GM23338 (cell line): ENCODE measurements at regions not wholly inside any gene's neighbourhood (a gene's known extent, or its start where the extent isn't known, plus 50 kb on each side); places are given as distances from the start of the nearest gene placed in this dataset.

Source experiments
- ATAC-seq: fragments of 200-7000 bp; cut with Tn5 transposase; 3 replicates; pipeline ENCODE4 v1.9.1; 2020
- DNase-seq: peaks from one replicate; pipeline ENCODE4 v3.0.0-alpha.2; 2015; ENCODE audit warnings: low spot score
- H2AFZ ChIP-seq: fragments of 200-600 bp; sonication (generic); 2 replicates; pipeline ENCODE4 v1.8.0; 2016; ENCODE audit warnings: antibody characterized with exemption, mild to moderate bottlenecking, moderate library complexity
- H3F3A ChIP-seq: fragments of 200-600 bp; sonication (generic); replicated peaks from 2 replicates; pipeline ENCODE4 v1.8.0; 2017; ENCODE audit warnings: antibody characterized with exemption, mixed run types, low read depth
- H3K27ac ChIP-seq: fragments of 200-600 bp; sonication (generic); 2 replicates; pipeline ENCODE4 v1.6.1; 2016; ENCODE audit warnings: low read depth
- H3K27me3 ChIP-seq: fragments of 200-600 bp; sonication (generic); 2 replicates; pipeline ENCODE4 v1.8.0; 2016; ENCODE audit warnings: mild to moderate bottlenecking, mixed run types, moderate library complexity; ENCODE audit not compliant: insufficient read depth
- H3K36me3 ChIP-seq: fragments of 200-600 bp; sonication (generic); 2 replicates; pipeline ENCODE4 v1.8.0; 2016; ENCODE audit warnings: mild to moderate bottlenecking; ENCODE audit not compliant: insufficient read depth
- H3K4me1 ChIP-seq: fragments of 200-600 bp; sonication (generic); 2 replicates; pipeline ENCODE4 v1.8.0; 2016; ENCODE audit warnings: mild to moderate bottlenecking, moderate library complexity; ENCODE audit not compliant: insufficient read depth
- H3K4me2 ChIP-seq: fragments of 200-600 bp; sonication (generic); 2 replicates; pipeline ENCODE4 v1.7.1; 2017; ENCODE audit warnings: mixed run types
- H3K4me3 ChIP-seq: fragments of 200-600 bp; sonication (generic); 2 replicates; pipeline ENCODE4 v1.6.1; 2016; ENCODE audit warnings: mixed run types
- H3K79me2 ChIP-seq: fragments of 200-600 bp; sonication (generic); replicated peaks from 2 replicates; pipeline ENCODE4 v1.8.0; 2017; ENCODE audit warnings: mild to moderate bottlenecking; ENCODE audit not compliant: insufficient read depth
- H3K9me2 ChIP-seq: fragments of 200-600 bp; sonication (generic); 2 replicates; pipeline ENCODE4 v1.8.0; 2017; ENCODE audit not compliant: insufficient read depth
- H4K20me1 ChIP-seq: fragments of 200-600 bp; sonication (generic); replicated peaks from 2 replicates; pipeline ENCODE4 v1.8.0; 2017; ENCODE audit warnings: mild to moderate bottlenecking; ENCODE audit not compliant: insufficient read depth
- H3K27ac Mint-ChIP-seq: 2 replicates; pipeline ENCODE4 v1.8.0; 2020; ENCODE audit warnings: inconsistent platforms, mild to moderate bottlenecking, moderate library complexity, mixed read lengths
- H3K27me3 Mint-ChIP-seq: 3 replicates; pipeline ENCODE4 v1.8.0; 2022; ENCODE audit warnings: low read depth, mild to moderate bottlenecking, moderate library complexity, mixed read lengths, inconsistent platforms; ENCODE audit not compliant: insufficient read depth, poor library complexity
- H3K36me3 Mint-ChIP-seq: 3 replicates; pipeline ENCODE4 v1.8.0; 2021; ENCODE audit warnings: low read depth, mild to moderate bottlenecking, inconsistent platforms, moderate library complexity, mixed read lengths
- H3K4me1 Mint-ChIP-seq: 3 replicates; pipeline ENCODE4 v1.8.0; 2020; ENCODE audit warnings: mild to moderate bottlenecking, inconsistent platforms, mixed read lengths
- H3K4me3 Mint-ChIP-seq: 3 replicates; pipeline ENCODE4 v1.8.0; 2021; ENCODE audit warnings: moderate library complexity, mild to moderate bottlenecking, inconsistent platforms, mixed read lengths
- H3K9me3 Mint-ChIP-seq: 3 replicates; pipeline ENCODE4 v1.8.0; 2020; ENCODE audit warnings: moderate library complexity, mild to moderate bottlenecking, inconsistent platforms, mixed read lengths
- CREB1 ChIP-seq: fragments of 250-450 bp; sonication (Bioruptor Pico); IDR thresholded peaks from 2 replicates; pipeline ENCODE4 v1.5.0; 2020; ENCODE audit warnings: low read depth, mild to moderate bottlenecking, moderate library complexity
- ETS1 ChIP-seq: IDR thresholded peaks from 2 replicates; pipeline ENCODE4 v1.6.1; 2016; ENCODE audit warnings: antibody characterized with exemption
- EZH2 ChIP-seq: fragments of 200-600 bp; sonication (generic); IDR thresholded peaks from one replicate; pipeline ENCODE4 v1.8.0; 2017; ENCODE audit warnings: antibody characterized with exemption, mild to moderate bottlenecking, low read depth; ENCODE audit not compliant: unreplicated experiment
- EZH2phosphoT487 ChIP-seq: fragments of 200-600 bp; sonication (generic); IDR thresholded peaks from one replicate; pipeline ENCODE4 v1.8.1; 2018; ENCODE audit warnings: antibody characterized with exemption; ENCODE audit not compliant: unreplicated experiment
- JUNB ChIP-seq: IDR thresholded peaks from one replicate; pipeline ENCODE4 v1.6.1; 2016; ENCODE audit warnings: antibody characterized with exemption; ENCODE audit not compliant: unreplicated experiment
- NANOG ChIP-seq: IDR thresholded peaks from 2 replicates; pipeline ENCODE4 v1.6.1; 2016; ENCODE audit warnings: antibody characterized with exemption, borderline replicate concordance
- POLR2AphosphoS5 ChIP-seq: IDR thresholded peaks from 2 replicates; pipeline ENCODE4 v1.6.1; 2016; ENCODE audit warnings: antibody characterized with exemption, low read depth
- REST ChIP-seq: IDR thresholded peaks from one replicate; pipeline ENCODE4 v1.6.1; 2018; ENCODE audit warnings: antibody characterized with exemption; ENCODE audit not compliant: unreplicated experiment
- STAT1 ChIP-seq: IDR thresholded peaks from one replicate; pipeline ENCODE4 v1.6.1; 2016; ENCODE audit warnings: antibody characterized with exemption; ENCODE audit not compliant: unreplicated experiment
- ZNF114 ChIP-seq: fragments of 250-450 bp; sonication (Bioruptor Pico); IDR thresholded peaks from 2 replicates; pipeline ENCODE4 v1.5.0; 2020; ENCODE audit warnings: mild to moderate bottlenecking, moderate library complexity
- ZNF331 ChIP-seq: fragments of 250-450 bp; sonication (Bioruptor Pico); IDR thresholded peaks from 2 replicates; pipeline ENCODE4 v1.5.0; 2020; ENCODE audit warnings: low read depth, mild to moderate bottlenecking, moderate library complexity
- TF ChIP-seq, protein P1 (sequence below): fragments of 250-450 bp; sonication (Bioruptor Pico); IDR thresholded peaks from 2 replicates; pipeline ENCODE4 v1.5.0; 2020; ENCODE audit warnings: mild to moderate bottlenecking, moderate library complexity

GRCh38 chr5:126269511-126269910, 153.7 kb upstream of the GRAMD2B start:
- no peak overlapping the region for H3K4me3 Mint-ChIP-seq
- H3K79me2 ChIP-seq, result no peaks in the 10 kb centered on the region
- H3K36me3 ChIP-seq, result no peaks in the 10 kb centered on the region
- ATAC-seq (no peak), DNase-seq (no peak)
- H3K9me3 Mint-ChIP-seq, result peaks cover 17% of the 10 kb centered on the region
- no peaks in the 10 kb centered on the region for H3K27me3 ChIP-seq
- no peaks in the 10 kb centered on the region for H3K27me3 Mint-ChIP-seq
- no peaks in the 10 kb centered on the region for H3F3A ChIP-seq
- peaks cover 4% of the 10 kb centered on the region; the same call in 1 of the 2 replicates for H3K9me2 ChIP-seq
- H3K36me3 Mint-ChIP-seq, result peaks cover 12% of the 10 kb centered on the region
- H3K4me2 ChIP-seq, result no peak overlapping the region
- peaks cover 8% of the 10 kb centered on the region for H3K4me1 ChIP-seq
- H3K4me3 ChIP-seq, result no peak overlapping the region
- H3K4me1 Mint-ChIP-seq, result peaks cover 5% of the 10 kb centered on the region; the same call in 2 of the 3 replicates
- H3K27ac ChIP-seq, result no peak overlapping the region
- H2AFZ ChIP-seq, result peak overlapping the region; percentile 19; the same call in 1 of the 2 replicates
- no peaks in the 10 kb centered on the region for H4K20me1 ChIP-seq
- no peak for TF ChIP-seq EZH2phosphoT487
- H3K27ac Mint-ChIP-seq, result no peak overlapping the region

DNA sequence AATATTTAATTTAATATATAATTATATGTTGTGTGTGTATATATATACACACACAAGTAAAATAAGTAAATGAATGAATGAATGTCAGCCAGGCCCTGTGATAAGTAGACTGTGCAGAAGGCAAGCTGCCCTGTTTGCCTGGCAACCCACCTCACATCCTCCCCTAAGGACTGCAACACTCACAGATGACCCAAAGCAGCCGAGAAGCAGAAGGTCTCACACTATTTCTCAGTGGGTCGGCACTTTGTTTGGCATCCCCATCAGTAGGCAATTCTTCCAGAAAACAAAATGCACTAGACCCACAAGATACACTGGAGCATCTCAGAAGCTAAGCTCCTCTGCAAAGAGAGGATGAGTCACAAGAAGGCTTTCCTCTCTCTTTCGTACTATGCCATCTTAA, 152.1 kb upstream of the GRAMD2B start:
- Mint-ChIP-seq H3K36me3 (0 out of 3 replicates have a peak, but pooled peaks cover 2% of the 10 kb centered on the region), H3K4me1 (peaks cover 5% of the 10 kb centered on the region; the same call in 2 of the 3 replicates), H3K27ac (no peak overlapping the region), H3K4me3 (no peak overlapping the region), H3K27me3 (no peaks in the 10 kb centered on the region), H3K9me3 (peaks cover 7% of the 10 kb centered on the region; the same call in 2 of the 3 replicates)
- no peak for TF ChIP-seq REST
- TF ChIP-seq EZH2, result no peak
- TF ChIP-seq, protein P1, sequence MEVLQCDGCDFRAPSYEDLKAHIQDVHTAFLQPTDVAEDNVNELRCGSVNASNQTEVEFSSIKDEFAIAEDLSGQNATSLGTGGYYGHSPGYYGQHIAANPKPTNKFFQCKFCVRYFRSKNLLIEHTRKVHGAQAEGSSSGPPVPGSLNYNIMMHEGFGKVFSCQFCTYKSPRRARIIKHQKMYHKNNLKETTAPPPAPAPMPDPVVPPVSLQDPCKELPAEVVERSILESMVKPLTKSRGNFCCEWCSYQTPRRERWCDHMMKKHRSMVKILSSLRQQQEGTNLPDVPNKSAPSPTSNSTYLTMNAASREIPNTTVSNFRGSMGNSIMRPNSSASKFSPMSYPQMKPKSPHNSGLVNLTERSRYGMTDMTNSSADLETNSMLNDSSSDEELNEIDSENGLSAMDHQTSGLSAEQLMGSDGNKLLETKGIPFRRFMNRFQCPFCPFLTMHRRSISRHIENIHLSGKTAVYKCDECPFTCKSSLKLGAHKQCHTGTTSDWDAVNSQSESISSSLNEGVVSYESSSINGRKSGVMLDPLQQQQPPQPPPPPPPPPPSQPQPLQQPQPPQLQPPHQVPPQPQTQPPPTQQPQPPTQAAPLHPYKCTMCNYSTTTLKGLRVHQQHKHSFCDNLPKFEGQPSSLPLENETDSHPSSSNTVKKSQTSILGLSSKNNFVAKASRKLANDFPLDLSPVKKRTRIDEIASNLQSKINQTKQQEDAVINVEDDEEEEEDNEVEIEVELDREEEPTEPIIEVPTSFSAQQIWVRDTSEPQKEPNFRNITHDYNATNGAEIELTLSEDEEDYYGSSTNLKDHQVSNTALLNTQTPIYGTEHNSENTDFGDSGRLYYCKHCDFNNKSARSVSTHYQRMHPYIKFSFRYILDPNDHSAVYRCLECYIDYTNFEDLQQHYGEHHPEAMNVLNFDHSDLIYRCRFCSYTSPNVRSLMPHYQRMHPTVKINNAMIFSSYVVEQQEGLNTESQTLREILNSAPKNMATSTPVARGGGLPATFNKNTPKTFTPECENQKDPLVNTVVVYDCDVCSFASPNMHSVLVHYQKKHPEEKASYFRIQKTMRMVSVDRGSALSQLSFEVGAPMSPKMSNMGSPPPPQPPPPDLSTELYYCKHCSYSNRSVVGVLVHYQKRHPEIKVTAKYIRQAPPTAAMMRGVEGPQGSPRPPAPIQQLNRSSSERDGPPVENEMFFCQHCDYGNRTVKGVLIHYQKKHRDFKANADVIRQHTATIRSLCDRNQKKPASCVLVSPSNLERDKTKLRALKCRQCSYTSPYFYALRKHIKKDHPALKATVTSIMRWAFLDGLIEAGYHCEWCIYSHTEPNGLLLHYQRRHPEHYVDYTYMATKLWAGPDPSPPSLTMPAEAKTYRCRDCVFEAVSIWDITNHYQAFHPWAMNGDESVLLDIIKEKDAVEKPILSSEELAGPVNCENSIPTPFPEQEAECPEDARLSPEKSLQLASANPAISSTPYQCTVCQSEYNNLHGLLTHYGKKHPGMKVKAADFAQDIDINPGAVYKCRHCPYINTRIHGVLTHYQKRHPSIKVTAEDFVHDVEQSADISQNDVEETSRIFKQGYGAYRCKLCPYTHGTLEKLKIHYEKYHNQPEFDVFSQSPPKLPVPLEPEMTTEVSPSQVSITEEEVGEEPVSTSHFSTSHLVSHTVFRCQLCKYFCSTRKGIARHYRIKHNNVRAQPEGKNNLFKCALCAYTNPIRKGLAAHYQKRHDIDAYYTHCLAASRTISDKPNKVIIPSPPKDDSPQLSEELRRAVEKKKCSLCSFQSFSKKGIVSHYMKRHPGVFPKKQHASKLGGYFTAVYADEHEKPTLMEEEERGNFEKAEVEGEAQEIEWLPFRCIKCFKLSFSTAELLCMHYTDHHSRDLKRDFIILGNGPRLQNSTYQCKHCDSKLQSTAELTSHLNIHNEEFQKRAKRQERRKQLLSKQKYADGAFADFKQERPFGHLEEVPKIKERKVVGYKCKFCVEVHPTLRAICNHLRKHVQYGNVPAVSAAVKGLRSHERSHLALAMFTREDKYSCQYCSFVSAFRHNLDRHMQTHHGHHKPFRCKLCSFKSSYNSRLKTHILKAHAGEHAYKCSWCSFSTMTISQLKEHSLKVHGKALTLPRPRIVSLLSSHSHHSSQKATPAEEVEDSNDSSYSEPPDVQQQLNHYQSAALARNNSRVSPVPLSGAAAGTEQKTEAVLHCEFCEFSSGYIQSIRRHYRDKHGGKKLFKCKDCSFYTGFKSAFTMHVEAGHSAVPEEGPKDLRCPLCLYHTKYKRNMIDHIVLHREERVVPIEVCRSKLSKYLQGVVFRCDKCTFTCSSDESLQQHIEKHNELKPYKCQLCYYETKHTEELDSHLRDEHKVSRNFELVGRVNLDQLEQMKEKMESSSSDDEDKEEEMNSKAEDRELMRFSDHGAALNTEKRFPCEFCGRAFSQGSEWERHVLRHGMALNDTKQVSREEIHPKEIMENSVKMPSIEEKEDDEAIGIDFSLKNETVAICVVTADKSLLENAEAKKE (CRISPR knock-in tag), result no peak
- TF ChIP-seq STAT1, result no peak
- TF ChIP-seq ZNF331 (CRISPR knock-in tag), result no peak
- TF ChIP-seq EZH2phosphoT487, result no peak
- TF ChIP-seq POLR2AphosphoS5, result no peak
- no peak for TF ChIP-seq CREB1 (CRISPR knock-in tag)
- TF ChIP-seq ZNF114, result no peak
- TF ChIP-seq ETS1, result no peak
- TF ChIP-seq NANOG, result no peak
- no peak for TF ChIP-seq JUNB
- no peaks in the 10 kb centered on the region for H3K27me3 ChIP-seq
- DNase-seq, result no peak
- no peak for ATAC-seq
- H3K9me2 ChIP-seq, result peaks cover 4% of the 10 kb centered on the region; the same call in 1 of the 2 replicates
- no peaks in the 10 kb centered on the region for H3K36me3 ChIP-seq
- no peaks in the 10 kb centered on the region for H4K20me1 ChIP-seq
- no peak overlapping the region for H3K4me2 ChIP-seq
- H3K4me3 ChIP-seq, result no peak overlapping the region
- H2AFZ ChIP-seq, result no peak overlapping the region; the same call in 1 of the 2 replicates
- H3K4me1 ChIP-seq, result peaks cover 8% of the 10 kb centered on the region; the same call in 1 of the 2 replicates
- no peak overlapping the region for H3K27ac ChIP-seq
- H3F3A ChIP-seq, result no peaks in the 10 kb centered on the region
- H3K79me2 ChIP-seq, result no peaks in the 10 kb centered on the region
